ENCODE measurements at regions not wholly inside any gene's neighbourhood (a gene's known extent, or its start where the extent isn't known, plus 50 kb on each side); places are given as distances from the start of the nearest gene placed in this dataset.

DNA sequence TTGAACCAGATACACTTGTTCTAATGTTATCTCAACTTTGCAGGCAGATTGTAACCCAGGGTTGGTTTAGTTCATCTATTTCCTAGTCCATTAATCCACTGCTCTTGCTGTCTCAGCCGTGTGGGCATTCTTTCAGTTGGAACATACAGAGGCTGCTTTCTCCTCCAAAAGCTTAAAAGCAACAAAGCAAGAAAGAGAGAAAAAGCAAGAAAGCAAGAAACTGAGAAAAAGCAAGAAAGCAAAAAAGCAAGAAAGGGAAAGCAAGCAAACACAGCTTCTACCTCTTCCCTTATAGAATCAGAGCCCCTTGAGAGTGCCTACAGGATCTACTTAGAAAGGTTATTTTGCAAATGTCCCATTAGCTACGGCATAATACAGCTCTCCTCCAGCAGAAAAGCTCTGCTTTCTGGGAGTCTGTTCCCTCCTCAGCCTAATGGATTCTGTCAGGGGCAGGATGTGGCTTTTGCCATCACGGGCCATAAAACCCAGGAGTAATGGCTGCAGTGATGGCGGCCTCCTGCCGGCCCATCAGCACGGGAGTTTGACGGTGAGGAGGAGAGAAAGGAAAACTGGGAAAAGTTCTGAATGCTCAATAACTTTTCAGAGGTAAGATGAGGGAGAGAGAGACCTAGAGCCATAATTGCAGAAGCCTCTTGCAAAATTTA, 156.8 kb upstream of the JARID2 start:
- H3K27ac ChIP-seq = no peak overlapping the region
- DNase-seq (ENCODE audit: low spot score) = no peak
- TF ChIP-seq, protein P1, sequence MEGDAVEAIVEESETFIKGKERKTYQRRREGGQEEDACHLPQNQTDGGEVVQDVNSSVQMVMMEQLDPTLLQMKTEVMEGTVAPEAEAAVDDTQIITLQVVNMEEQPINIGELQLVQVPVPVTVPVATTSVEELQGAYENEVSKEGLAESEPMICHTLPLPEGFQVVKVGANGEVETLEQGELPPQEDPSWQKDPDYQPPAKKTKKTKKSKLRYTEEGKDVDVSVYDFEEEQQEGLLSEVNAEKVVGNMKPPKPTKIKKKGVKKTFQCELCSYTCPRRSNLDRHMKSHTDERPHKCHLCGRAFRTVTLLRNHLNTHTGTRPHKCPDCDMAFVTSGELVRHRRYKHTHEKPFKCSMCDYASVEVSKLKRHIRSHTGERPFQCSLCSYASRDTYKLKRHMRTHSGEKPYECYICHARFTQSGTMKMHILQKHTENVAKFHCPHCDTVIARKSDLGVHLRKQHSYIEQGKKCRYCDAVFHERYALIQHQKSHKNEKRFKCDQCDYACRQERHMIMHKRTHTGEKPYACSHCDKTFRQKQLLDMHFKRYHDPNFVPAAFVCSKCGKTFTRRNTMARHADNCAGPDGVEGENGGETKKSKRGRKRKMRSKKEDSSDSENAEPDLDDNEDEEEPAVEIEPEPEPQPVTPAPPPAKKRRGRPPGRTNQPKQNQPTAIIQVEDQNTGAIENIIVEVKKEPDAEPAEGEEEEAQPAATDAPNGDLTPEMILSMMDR (IDR thresholded peaks at IDR 0.05) = no peak
- H3K36me3 ChIP-seq = no peaks in the 10 kb centered on the region
- H3K9me3 ChIP-seq = no peaks in the 10 kb centered on the region
- H3K27me3 ChIP-seq = no peaks in the 10 kb centered on the region
- no peak overlapping the region for H3K4me3 ChIP-seq
- H3K4me1 ChIP-seq = no peaks in the 10 kb centered on the region

DNA sequence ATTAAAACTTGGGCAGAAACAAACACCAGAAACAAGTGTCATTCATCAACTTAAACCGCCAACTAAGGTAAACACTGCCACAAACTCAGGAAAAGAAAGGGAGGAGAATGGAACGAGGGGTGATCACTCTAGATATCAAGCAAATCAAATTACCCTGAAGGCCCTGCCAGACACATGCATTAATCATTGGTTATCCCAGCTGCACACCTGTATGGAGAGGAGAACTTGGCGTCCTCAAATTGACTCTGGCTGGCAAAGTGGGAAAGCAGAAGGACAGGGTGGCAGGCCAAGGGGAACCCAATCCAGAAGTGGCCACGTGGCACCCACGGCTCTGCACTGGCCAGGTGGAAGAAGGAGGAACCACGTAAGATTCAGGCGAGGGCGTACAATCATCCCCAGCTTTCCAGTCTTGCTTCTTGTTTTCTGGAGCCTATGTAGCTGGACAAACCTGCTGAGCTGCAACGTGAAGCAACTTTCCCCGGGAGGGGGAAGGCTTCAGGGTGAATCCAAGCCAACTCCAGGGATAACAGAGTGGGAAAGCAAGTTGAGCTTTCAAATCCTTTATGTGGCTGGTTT, 156.2 kb upstream of the JARID2 start:
- Histone ChIP-seq H3K27ac (no peak overlapping the region), H3K4me1 (no peaks in the 10 kb centered on the region), H3K9me3 (no peaks in the 10 kb centered on the region), H3K4me3 (no peak overlapping the region), H3K36me3 (no peaks in the 10 kb centered on the region), H3K27me3 (no peaks in the 10 kb centered on the region)
- TF ChIP-seq, protein P1 (IDR thresholded peaks at IDR 0.05) = no peak
- no peak for DNase-seq (ENCODE audit: low spot score)

DNA sequence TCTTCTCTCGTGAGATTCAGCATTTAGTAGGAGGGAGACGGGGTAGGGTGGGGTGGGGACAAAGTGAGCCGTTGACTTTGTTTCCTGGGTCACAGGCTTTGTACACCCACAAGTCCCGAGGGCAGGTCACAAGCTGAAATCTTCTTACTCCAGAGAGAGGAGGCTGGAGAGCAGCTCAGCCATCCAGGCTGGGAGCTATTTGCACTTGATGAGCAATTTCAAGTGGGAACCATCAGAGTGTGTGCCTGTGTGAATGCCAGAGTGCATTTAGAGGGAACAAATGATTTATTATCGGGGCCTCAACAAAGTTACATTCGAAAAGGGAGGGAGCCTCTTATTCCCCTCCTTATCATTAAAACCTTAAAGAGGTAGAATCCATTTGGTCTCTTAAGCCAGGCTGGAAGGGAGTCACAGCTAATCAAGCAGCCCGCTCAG, 155.7 kb upstream of the JARID2 start:
- TF ChIP-seq, protein P1 (IDR thresholded peaks at IDR 0.05) = no peak
- Histone ChIP-seq H3K27me3 (no peaks in the 10 kb centered on the region), H3K9me3 (no peaks in the 10 kb centered on the region), H3K36me3 (no peaks in the 10 kb centered on the region), H3K27ac (no peak overlapping the region), H3K4me1 (no peaks in the 10 kb centered on the region), H3K4me3 (no peak overlapping the region)
- DNase-seq (ENCODE audit: low spot score) = no peak

DNA sequence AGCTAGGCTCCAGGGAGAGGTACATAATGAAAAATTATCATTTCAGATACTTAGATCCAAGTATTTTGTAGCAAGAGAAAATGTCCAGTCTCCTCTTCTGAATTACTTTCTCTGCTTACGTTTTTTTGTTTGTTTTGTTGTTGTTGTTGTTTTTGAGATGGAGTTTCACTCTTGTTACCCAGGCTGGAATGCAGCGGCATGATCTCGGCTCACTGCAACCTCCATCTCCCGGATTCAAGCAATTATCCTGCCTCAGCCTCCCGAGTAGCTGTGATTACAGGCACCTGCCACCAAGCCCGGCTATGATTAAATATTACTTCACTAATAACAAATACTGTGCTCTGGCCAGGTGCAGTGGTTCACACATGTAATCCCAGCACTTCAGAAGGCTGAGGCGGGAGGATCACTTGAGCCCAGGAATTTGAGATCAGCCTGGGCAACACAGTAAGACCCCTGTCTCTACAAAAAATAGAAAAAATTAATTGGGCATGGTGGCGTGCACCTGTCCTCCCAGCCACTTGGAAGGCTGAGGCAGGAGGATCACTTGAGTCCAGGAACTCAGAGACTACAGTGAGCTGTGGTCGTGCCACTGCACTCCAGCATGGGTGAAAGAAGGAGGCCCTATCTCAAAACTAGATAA, 155.0 kb upstream of the JARID2 start:
- Histone ChIP-seq H3K27me3 (no peaks in the 10 kb centered on the region), H3K4me1 (no peaks in the 10 kb centered on the region), H3K4me3 (no peak overlapping the region), H3K9me3 (no peaks in the 10 kb centered on the region), H3K36me3 (no peaks in the 10 kb centered on the region), H3K27ac (no peak overlapping the region)
- TF ChIP-seq, protein P1 (IDR thresholded peaks at IDR 0.05) = no peak
- no peak for DNase-seq (ENCODE audit: low spot score)

DNA sequence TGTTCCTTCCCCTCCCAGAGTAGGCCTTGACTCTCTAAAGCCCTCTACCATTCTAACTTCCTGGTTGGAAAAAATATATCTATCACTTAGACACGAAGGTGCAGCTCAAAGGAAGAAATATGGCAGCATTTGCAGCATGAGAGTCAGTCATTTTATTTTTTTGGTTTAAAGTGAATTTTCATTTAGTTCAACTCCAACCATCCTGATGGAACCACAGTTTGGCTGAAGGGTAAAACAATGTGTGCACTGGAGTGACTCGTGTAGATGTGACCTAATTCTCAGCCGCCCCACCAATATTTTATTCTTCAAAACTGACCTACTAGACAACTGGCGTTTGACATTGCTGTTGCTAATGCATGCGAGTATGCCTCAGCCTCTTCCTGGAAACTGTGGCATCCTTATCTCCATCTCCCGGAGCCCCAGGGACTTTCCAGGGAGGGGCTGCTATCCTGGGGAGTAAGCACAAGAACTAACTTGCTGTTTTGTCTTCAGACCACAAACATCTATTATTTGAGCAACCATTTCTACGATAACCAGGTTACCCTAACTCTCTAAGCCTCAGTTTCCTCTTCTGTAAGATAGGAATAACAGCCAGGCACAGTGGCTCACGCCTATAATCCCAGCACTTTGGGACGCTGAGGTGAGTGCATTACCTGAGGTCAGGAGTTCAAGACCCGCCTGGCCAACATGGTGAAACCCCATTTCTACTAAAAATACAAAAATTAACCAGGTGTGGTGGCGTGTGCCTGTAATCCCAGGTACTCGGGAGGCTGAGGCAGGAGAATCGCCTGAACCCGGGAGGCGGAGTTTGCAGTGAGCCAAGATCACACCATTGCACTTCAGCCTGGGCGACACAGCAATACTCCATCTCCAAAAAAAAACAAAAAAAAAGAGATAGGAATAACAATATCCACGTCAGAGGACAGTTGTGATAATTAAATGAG, 148.7 kb upstream of the JARID2 start:
- Histone ChIP-seq H3K4me1 (no peaks in the 10 kb centered on the region), H3K27ac (no peak overlapping the region), H3K36me3 (no peaks in the 10 kb centered on the region), H3K9me3 (no peaks in the 10 kb centered on the region), H3K4me3 (no peak overlapping the region), H3K27me3 (no peaks in the 10 kb centered on the region)
- no peak for DNase-seq (ENCODE audit: low spot score)
- TF ChIP-seq, protein P1 (IDR thresholded peaks at IDR 0.05) = no peak

Measured in right atrium auricular region (tissue), 2 donors.